ENCODE measurements at regions not wholly inside any gene's neighbourhood (a gene's known extent, or its start where the extent isn't known, plus 50 kb on each side); places are given as distances from the start of the nearest gene placed in this dataset.

GRCh38 chr12:27178723-27179399 is 65.2 kb upstream of the STK38L start:
- Histone ChIP-seq H3K9ac (ENCODE audit: low read length in 5 of 5) (no peak overlapping the region), H3K4me1 (ENCODE audit: control insufficient read depth in 5 of 5, insufficient read depth in 5 of 5, low read length in 5 of 5) (peaks cover 0 to 3% (median 0%) of the 10 kb centered on the region in 5 donors), H3K27me3 (ENCODE audit: control insufficient read depth in 5 of 5, insufficient read depth in 4 of 5, low read length in 5 of 5) (no peaks in the 10 kb centered on the region), H3K9me3 (ENCODE audit: control insufficient read depth in 5 of 5, low read length in 5 of 5) (no peaks in the 10 kb centered on the region), H3K36me3 (ENCODE audit: control insufficient read depth in 5 of 5, insufficient read depth in 5 of 5, low read length in 5 of 5) (no peaks in the 10 kb centered on the region), H3K27ac (ENCODE audit: low read depth, low read length) (no peak overlapping the region), H3K4me3 (ENCODE audit: low read depth in 1 of 5, low read length in 5 of 5) (no peak overlapping the region)

- no peak overlapping the region for H3K9ac ChIP-seq (ENCODE audit: low read length in 5 of 5)
- no peaks in the 10 kb centered on the region for H3K27me3 ChIP-seq (ENCODE audit: control insufficient read depth in 5 of 5, insufficient read depth in 4 of 5, low read length in 5 of 5)
- H3K9me3 ChIP-seq (ENCODE audit: control insufficient read depth in 5 of 5, low read length in 5 of 5) = no peaks in the 10 kb centered on the region
- no peaks in the 10 kb centered on the region for H3K36me3 ChIP-seq (ENCODE audit: control insufficient read depth in 5 of 5, insufficient read depth in 5 of 5, low read length in 5 of 5)
- H3K27ac ChIP-seq (ENCODE audit: low read depth, low read length) = no peak overlapping the region
- H3K4me1 ChIP-seq (ENCODE audit: control insufficient read depth in 5 of 5, insufficient read depth in 5 of 5, low read length in 5 of 5) = peaks cover 0 to 3% (median 0%) of the 10 kb centered on the region in 5 donors
- no peak overlapping the region for H3K4me3 ChIP-seq (ENCODE audit: low read depth in 1 of 5, low read length in 5 of 5)
These were observed 64.5 kb upstream of the STK38L start for GRCh38 chr12:27179400-27180214.

- Histone ChIP-seq H3K9me3 (ENCODE audit: control insufficient read depth in 5 of 5, low read length in 5 of 5) (no peaks in the 10 kb centered on the region), H3K4me1 (ENCODE audit: control insufficient read depth in 5 of 5, insufficient read depth in 5 of 5, low read length in 5 of 5) (peaks cover 0 to 11% (median 6%) of the 10 kb centered on the region in 5 donors), H3K27ac (ENCODE audit: low read depth, low read length) (no peak overlapping the region), H3K36me3 (ENCODE audit: control insufficient read depth in 5 of 5, insufficient read depth in 5 of 5, low read length in 5 of 5) (no peaks in the 10 kb centered on the region), H3K27me3 (ENCODE audit: control insufficient read depth in 5 of 5, insufficient read depth in 4 of 5, low read length in 5 of 5) (no peaks in the 10 kb centered on the region), H3K4me3 (ENCODE audit: low read depth in 1 of 5, low read length in 5 of 5) (no peak overlapping the region), H3K9ac (ENCODE audit: low read length in 5 of 5) (no peak overlapping the region)
These were observed 63.1 kb upstream of the STK38L start for GRCh38 chr12:27180906-27181505.

- H3K27ac ChIP-seq (ENCODE audit: low read depth, low read length) = no peak overlapping the region
- no peaks in the 10 kb centered on the region for H3K9me3 ChIP-seq (ENCODE audit: control insufficient read depth in 5 of 5, low read length in 5 of 5)
- H3K4me3 ChIP-seq (ENCODE audit: low read depth in 1 of 5, low read length in 5 of 5) = no peak overlapping the region
- peaks cover 2 to 19% (median 10%) of the 10 kb centered on the region in 5 donors for H3K4me1 ChIP-seq (ENCODE audit: control insufficient read depth in 5 of 5, insufficient read depth in 5 of 5, low read length in 5 of 5)
- H3K9ac ChIP-seq (ENCODE audit: low read length in 5 of 5) = no peak overlapping the region
- H3K36me3 ChIP-seq (ENCODE audit: control insufficient read depth in 5 of 5, insufficient read depth in 5 of 5, low read length in 5 of 5) = no peaks in the 10 kb centered on the region
- no peaks in the 10 kb centered on the region for H3K27me3 ChIP-seq (ENCODE audit: control insufficient read depth in 5 of 5, insufficient read depth in 4 of 5, low read length in 5 of 5)
These were observed 60.7 kb upstream of the STK38L start for GRCh38 chr12:27183342-27183741.

DNA sequence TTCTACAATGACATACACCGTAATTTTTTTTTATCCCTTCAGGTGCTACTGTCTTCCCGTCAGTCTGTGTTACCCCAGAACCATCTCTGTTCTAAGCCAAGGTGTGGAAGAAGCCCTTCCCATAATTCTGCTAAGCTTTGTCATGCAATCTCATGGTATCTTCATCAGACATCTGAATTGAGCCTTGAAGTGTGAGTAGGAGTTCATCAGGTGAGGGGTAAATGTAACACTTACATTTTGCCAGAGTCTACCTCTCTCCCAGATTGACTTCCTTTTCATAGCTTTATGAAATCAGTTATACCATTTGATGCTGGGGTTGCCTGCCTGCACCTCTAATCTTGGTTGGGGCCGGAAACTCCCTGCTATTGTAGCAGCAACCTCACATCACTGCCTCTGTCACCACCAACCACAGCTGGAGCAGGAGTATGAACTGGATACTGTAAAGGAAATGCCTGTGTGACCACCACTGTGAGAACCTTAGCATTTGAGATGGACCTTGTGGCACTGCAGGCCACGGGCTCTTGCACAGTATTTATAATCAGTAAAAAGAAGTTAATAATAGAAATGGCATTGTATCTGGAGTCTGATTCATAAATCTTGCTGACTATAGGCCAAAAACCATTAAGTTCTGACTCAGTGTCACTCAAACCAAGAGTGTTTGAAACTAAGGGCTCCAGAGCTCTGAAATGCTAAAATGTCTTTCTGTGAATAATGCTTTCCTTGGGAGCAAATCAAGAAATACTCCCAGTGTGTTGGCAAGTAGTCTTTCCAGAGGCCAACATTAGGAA is 58.7 kb upstream of the STK38L start:
- Histone ChIP-seq H3K9ac (ENCODE audit: low read length in 5 of 5) (no peak overlapping the region), H3K27me3 (ENCODE audit: control insufficient read depth in 5 of 5, insufficient read depth in 4 of 5, low read length in 5 of 5) (no peaks in the 10 kb centered on the region), H3K4me3 (ENCODE audit: low read depth in 1 of 5, low read length in 5 of 5) (no peak overlapping the region), H3K27ac (ENCODE audit: low read depth, low read length) (peak overlapping the region; percentile 56), H3K4me1 (ENCODE audit: control insufficient read depth in 5 of 5, insufficient read depth in 5 of 5, low read length in 5 of 5) (peaks cover 2 to 24% (median 13%) of the 10 kb centered on the region in 5 donors), H3K36me3 (ENCODE audit: control insufficient read depth in 5 of 5, insufficient read depth in 5 of 5, low read length in 5 of 5) (no peaks in the 10 kb centered on the region), H3K9me3 (ENCODE audit: control insufficient read depth in 5 of 5, low read length in 5 of 5) (no peaks in the 10 kb centered on the region)

DNA sequence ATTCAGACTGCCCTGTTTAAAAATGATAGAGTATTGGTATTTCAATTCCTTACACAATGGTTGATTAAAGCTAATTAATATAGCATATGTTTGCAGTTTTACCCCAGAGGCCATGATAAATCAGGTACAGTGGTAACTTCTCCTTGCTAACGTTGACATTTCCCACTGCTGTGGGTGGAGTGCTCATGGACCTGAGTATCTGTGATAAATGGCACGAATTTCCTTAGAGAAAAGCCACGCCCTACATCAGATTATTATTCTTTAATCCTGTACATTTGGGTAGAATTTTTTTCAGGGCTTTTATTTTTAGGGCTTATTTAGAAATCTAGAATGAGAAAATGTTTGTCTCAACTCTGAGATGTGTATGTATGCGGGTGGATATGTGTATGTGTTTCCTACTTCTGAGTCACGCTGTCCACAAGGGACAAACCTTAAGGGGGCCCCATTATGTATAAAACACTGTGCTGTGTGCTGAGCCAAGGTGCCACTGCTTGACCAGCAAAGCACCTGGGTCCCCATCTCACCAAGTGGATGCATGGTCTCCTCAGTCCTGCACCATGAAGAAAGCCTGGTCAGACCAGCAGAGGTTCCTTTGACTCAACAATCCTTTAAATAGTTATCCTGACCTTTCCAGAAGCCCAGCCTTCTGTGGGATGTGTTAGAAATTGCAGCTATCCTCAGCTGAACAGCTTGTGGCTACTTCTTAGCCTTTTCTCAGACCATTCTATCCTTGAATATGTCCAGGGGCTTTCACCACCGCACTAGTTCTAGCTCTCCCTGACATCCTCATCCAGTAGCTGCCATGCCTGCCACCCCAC is 57.9 kb upstream of the STK38L start:
- no peak overlapping the region for H3K9ac ChIP-seq (ENCODE audit: low read length in 5 of 5)
- no peaks in the 10 kb centered on the region for H3K36me3 ChIP-seq (ENCODE audit: control insufficient read depth in 5 of 5, insufficient read depth in 5 of 5, low read length in 5 of 5)
- H3K27me3 ChIP-seq (ENCODE audit: control insufficient read depth in 5 of 5, insufficient read depth in 4 of 5, low read length in 5 of 5) = no peaks in the 10 kb centered on the region
- peaks cover 2 to 32% (median 19%) of the 10 kb centered on the region in 5 donors for H3K4me1 ChIP-seq (ENCODE audit: control insufficient read depth in 5 of 5, insufficient read depth in 5 of 5, low read length in 5 of 5)
- H3K27ac ChIP-seq (ENCODE audit: low read depth, low read length) = peak overlapping the region; percentile 56
- no peaks in the 10 kb centered on the region for H3K9me3 ChIP-seq (ENCODE audit: control insufficient read depth in 5 of 5, low read length in 5 of 5)
- H3K4me3 ChIP-seq (ENCODE audit: low read depth in 1 of 5, low read length in 5 of 5) = no peak overlapping the region

DNA sequence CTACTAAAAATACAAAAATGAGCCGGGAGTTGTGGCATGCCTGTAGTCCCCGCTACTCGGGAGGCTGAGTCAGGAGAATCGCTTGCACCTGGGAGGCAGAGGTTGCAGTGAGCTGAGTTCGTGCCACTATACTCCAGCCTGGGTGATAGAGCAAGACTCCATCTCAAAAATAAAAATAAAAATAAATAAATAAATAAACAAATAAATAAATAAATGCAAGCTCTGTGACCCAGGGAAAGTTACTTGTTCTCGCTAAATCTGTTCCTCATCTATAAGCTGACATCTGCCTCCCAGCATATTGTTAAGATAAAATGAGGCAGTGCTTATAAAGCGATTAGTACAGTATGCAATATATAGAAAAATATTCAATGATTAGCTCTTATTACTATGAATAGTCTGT is 56.4 kb upstream of the STK38L start:
- H3K4me1 ChIP-seq (ENCODE audit: control insufficient read depth in 5 of 5, insufficient read depth in 5 of 5, low read length in 5 of 5) = peaks cover 2 to 39% (median 24%) of the 10 kb centered on the region in 5 donors
- no peaks in the 10 kb centered on the region for H3K9me3 ChIP-seq (ENCODE audit: control insufficient read depth in 5 of 5, low read length in 5 of 5)
- no peak overlapping the region for H3K9ac ChIP-seq (ENCODE audit: low read length in 5 of 5)
- no peaks in the 10 kb centered on the region for H3K36me3 ChIP-seq (ENCODE audit: control insufficient read depth in 5 of 5, insufficient read depth in 5 of 5, low read length in 5 of 5)
- H3K27ac ChIP-seq (ENCODE audit: low read depth, low read length) = no peak overlapping the region
- no peaks in the 10 kb centered on the region for H3K27me3 ChIP-seq (ENCODE audit: control insufficient read depth in 5 of 5, insufficient read depth in 4 of 5, low read length in 5 of 5)
- no peak overlapping the region for H3K4me3 ChIP-seq (ENCODE audit: low read depth in 1 of 5, low read length in 5 of 5)

- Histone ChIP-seq H3K4me1 (ENCODE audit: control insufficient read depth in 5 of 5, insufficient read depth in 5 of 5, low read length in 5 of 5) (peaks cover 7 to 46% (median 31%) of the 10 kb centered on the region in 5 donors), H3K4me3 (ENCODE audit: low read depth in 1 of 5, low read length in 5 of 5) (no peak overlapping the region), H3K27me3 (ENCODE audit: control insufficient read depth in 5 of 5, insufficient read depth in 4 of 5, low read length in 5 of 5) (no peaks in the 10 kb centered on the region), H3K27ac (ENCODE audit: low read depth, low read length) (peak overlapping the region; percentile 43), H3K9ac (ENCODE audit: low read length in 5 of 5) (no peak overlapping the region), H3K36me3 (ENCODE audit: control insufficient read depth in 5 of 5, insufficient read depth in 5 of 5, low read length in 5 of 5) (no peaks in the 10 kb centered on the region), H3K9me3 (ENCODE audit: control insufficient read depth in 5 of 5, low read length in 5 of 5) (no peaks in the 10 kb centered on the region)
These were observed 53.3 kb upstream of the STK38L start for GRCh38 chr12:27190761-27191160.

- Histone ChIP-seq H3K36me3 (ENCODE audit: control insufficient read depth in 5 of 5, insufficient read depth in 5 of 5, low read length in 5 of 5) (no peaks in the 10 kb centered on the region), H3K9ac (ENCODE audit: low read length in 5 of 5) (no peak overlapping the region), H3K27me3 (ENCODE audit: control insufficient read depth in 5 of 5, insufficient read depth in 4 of 5, low read length in 5 of 5) (no peaks in the 10 kb centered on the region), H3K4me1 (ENCODE audit: control insufficient read depth in 5 of 5, insufficient read depth in 5 of 5, low read length in 5 of 5) (peaks cover 5 to 39% (median 26%) of the 10 kb centered on the region in 5 donors), H3K9me3 (ENCODE audit: control insufficient read depth in 5 of 5, low read length in 5 of 5) (no peaks in the 10 kb centered on the region), H3K4me3 (ENCODE audit: low read depth in 1 of 5, low read length in 5 of 5) (no peak overlapping the region), H3K27ac (ENCODE audit: low read depth, low read length) (peak overlapping the region; percentile 43)
These were observed 52.6 kb upstream of the STK38L start for GRCh38 chr12:27191531-27191930.

Data from subcutaneous abdominal adipose tissue (tissue), 5 donors.